Stimulated activated CD8-positive, alpha-beta memory T cell treated with anti-CD3 and anti-CD28 coated beads, Interleukin-4, amount 100 ng/mL, for 48 hours (primary cell): ENCODE measurements at regions not wholly inside any gene's neighbourhood (a gene's known extent, or its start where the extent isn't known, plus 50 kb on each side); places are given as distances from the start of the nearest gene placed in this dataset.
"Not testable (repeated sequence)": the region's sequence is repeated elsewhere in the genome, so short reads cannot be mapped to it uniquely, and the experiment has no call there.

Experiments used
- DNase-seq: peaks from one replicate; pipeline ENCODE4 v3.0.0-alpha.2; 2020

DNA sequence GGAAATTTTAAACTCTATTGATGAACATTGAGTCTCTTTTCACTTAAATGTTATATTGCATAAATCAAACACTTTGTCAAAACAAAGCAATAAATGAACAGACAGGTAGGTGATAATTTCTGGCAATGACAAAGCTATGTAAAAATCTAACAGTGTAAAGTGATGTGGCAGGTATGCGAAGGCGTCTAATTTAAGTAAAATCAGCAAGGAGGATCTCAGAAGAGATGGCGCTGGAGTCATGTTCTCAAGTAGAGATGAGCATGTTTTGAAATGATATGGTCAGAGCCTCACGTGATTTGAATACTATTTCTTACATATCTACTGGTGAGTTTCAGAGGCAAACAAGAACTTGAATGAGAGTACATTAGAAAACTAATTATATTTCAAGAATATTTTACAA is 204.0 kb upstream of the FRG1 start:
- not testable (repeated sequence) for DNase-seq

- not testable (repeated sequence) for DNase-seq
Observed at GRCh38 chr4:189740118-189740517, 200.6 kb upstream of the FRG1 start.

GRCh38 chr4:189740873-189741272 is 199.8 kb upstream of the FRG1 start:
- DNase-seq: no peak

DNA sequence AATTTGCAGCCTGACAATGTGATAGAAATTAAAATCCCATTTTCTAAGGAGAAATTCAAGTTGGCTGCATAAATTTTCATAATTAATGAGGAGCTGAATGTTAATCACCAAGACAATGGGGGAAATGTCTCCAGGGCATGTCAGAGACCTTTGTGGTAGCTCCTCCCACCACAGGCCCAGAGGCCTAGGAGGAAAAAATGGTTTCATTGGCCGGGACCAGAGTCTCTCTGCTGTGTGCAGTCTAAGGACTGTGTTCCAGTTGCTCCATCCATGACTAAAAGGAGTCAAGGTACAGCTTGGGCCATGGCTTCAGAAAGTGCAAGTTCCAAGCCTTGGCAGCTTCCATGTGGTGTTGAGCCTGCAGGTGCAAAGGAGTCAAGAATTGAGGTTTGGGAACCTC is 187.6 kb upstream of the FRG1 start:
- DNase-seq: not testable (repeated sequence)

DNA sequence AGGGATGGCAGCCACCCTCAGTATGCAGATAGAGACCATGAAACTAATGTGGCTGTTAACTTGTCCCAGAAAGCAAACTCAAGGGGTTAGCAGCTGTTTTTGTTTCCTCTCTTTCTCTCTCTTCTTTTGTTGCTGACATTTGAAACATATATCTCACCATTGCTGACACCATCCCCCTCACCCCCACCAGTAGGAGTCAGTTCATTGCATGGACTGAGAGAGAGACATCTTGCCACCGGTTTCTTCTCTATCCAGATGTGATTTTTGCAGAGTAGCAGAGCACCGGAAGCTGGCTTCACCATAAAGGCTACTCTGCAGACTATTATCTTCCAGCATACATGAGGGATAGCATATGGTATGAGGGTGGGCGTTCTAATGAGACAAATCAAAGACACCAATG is 177.1 kb upstream of the FRG1 start:
- no peak for DNase-seq

- DNase-seq: no peak
Observed at GRCh38 chr4:189765301-189765700, 175.4 kb upstream of the FRG1 start.

DNA sequence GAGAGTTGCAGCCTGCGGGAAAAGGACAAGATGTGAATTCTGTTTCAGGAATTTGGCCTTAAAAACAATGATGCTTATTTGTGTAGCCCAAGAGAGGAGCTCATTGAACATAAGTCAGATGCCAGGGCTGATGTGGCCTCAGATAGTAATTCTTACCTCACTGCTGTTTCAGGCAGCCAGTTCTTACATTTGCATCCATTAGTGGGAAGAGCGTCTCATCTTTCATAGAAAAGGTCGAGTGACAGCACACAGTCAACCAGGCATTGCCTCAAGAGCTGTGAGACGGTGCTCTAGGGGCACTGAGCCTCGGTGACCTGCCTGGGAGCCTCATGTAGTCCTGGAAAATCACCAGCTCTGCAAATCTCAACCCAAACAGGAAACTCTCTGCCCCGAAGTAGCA is 174.9 kb upstream of the FRG1 start:
- no peak for DNase-seq

- DNase-seq: no peak
Observed at GRCh38 chr4:189767941-189768340, 172.7 kb upstream of the FRG1 start.

- no peak for DNase-seq
Observed at GRCh38 chr4:189769131-189769530, 171.5 kb upstream of the FRG1 start.

- no peak for DNase-seq
Observed at GRCh38 chr4:189771696-189772361, 168.8 kb upstream of the FRG1 start.

- DNase-seq: no peak
Observed at GRCh38 chr4:189773909-189774308, 166.8 kb upstream of the FRG1 start.

- no peak for DNase-seq
Observed at GRCh38 chr4:189779281-189779980, 161.2 kb upstream of the FRG1 start.

- DNase-seq: no peak
Observed at GRCh38 chr4:189780391-189780790, 160.3 kb upstream of the FRG1 start.

DNA sequence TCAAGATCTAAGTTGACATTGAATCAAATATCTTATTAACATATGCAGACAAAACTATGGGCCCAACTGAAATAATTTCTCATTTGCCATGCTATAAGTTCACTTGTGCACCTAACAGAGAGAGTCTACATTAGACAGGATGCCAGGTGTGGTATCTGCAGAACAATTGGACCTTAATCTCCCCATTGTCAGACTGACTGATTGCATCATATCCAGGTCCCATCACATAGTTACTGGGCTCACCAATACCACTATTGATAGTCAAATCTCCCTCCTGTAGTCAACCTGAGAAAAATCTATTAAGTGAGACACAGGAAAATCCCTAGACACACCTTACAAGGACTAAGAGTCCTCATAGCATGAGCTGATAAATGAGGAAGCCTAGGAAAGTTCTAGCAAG is 156.0 kb upstream of the FRG1 start:
- no peak for DNase-seq

GRCh38 chr4:189785257-189785656 is 155.4 kb upstream of the FRG1 start:
- DNase-seq: no peak

DNA sequence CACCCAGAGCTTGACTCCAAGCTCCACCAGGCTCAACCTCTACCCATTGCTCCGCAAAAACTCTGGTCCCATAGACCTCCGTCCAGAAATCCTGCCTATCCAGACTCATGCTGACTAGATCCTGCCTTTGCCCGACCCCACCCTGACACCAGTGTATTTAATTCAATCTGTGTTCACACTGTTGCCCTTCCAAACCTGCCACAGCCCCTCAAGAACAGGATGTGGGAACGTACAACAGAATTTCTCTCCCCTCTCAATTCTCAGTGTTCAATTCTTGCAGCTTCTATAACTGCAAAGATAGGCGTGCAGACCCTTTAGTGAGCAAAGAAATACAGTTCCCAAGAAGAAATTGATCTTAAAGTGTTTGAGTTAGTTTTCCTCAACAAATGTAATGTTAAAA is 154.2 kb upstream of the FRG1 start:
- no peak for DNase-seq

DNA sequence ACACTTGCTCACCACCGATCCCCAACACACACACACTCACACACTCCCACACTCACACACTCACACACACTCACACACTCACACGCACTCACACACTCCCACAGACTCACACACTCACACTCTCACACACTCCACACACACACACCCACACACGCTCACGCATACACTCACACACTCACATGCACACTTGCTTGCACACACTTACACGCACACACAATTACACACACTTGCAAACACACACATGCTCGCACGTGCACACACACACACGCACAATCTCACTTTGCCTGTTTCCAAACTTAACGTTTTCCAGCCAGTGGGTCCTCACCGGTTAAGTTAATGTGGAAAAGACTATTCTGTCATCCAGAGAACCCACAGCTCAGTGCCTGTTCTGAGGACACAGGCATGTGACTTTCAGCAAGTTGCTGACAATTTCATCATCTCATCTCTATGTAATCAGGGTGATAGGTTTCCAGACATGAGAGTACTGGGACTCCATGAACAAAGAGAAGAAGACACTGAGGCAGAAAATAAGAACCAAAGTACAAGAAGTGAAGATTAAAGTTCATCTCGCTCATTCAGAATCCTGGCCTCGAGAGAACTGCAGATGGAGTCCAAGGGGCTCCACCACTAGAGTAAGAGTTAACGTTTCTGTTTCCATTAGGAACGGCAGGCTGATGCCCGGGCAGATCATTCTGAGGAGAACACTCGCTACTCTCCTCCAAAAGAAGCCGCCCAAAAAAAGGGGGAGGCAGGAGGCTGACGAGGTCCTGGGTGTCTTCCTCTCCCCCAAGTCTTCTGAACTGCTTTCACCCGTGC is 153.2 kb upstream of the FRG1 start:
- DNase-seq: no peak

GRCh38 chr4:189792924-189793618 is 147.6 kb upstream of the FRG1 start:
- peak; percentile 81 for DNase-seq

DNA sequence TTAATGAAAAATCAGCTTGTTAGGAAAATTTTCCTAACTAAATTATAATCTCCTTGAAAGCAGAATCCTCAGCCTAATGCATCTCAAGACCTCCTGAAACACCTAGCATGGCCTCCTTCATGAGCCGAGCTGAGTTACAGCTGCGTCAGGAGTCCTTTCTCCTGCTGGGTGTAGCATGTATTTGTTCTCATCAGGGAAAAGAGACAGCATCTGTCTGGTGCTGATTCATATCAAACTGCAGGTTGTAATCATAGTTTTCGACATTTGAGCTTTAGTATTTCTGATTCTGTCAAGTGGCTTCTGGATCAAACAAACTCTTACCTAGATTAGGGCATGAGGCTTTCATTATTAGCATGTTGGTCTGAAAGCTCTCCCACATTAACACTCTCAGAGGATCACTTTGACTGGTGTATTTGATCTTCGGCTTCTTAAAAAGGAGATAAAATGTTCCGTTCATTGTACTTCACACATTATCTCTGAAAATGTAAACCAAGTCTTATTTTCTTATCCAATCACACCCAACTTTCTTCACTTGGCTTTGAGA is 140.1 kb upstream of the FRG1 start:
- no peak for DNase-seq

GRCh38 chr4:189802884-189803283 is 137.8 kb upstream of the FRG1 start:
- DNase-seq: no peak

DNA sequence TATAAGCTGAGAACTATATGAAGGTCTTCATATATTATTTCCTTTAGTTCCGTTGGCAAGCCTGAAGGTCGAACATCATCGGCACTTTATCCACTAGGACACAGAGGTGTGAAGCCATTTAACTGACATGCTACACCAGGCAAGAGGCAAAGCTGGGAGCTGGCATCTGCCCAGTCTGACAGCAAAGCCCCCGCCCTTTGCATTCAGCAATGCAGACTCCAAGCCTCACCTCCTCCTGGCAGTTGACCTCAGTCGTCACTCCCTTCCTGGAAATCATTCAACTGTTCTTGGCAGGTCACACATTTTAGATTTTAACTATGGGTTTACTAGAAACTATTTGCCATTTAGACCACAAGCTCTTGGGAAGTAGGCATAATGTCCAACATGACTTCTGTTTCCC is 135.8 kb upstream of the FRG1 start:
- no peak for DNase-seq

GRCh38 chr4:189806506-189806905 is 134.2 kb upstream of the FRG1 start:
- no peak for DNase-seq

GRCh38 chr4:189807031-189807430 is 133.6 kb upstream of the FRG1 start:
- no peak for DNase-seq
